ENCODE measurements at regions not wholly inside any gene's neighbourhood (a gene's known extent, or its start where the extent isn't known, plus 50 kb on each side); places are given as distances from the start of the nearest gene placed in this dataset.

DNA sequence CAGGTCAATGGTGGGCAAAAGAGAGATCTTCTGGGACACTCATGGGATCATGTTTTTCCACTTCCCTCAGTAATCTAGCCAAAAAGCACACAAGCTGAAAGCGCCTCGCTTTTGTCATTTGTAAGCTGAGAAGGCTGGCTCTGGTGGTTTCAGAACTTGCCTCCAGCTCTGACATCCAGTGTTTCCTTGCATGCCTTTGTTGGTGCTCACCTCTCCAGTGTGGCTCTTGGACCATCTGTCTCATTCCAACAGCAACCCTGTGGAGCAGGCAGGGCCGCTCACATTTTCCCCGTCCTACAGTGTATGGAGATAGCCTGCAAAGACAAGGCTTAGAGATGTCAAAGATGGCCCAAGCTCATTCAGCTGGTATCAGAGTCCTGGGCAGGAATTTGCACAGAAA, 160.8 kb upstream of the KLF4 start:
- Histone ChIP-seq H2AFZ (ENCODE audit: low read depth, low read length, poor library complexity, severe bottlenecking) (no peak overlapping the region), H3K4me2 (ENCODE audit: low read length) (no peak overlapping the region), H3K79me2 (ENCODE audit: insufficient read depth, low read length) (no peaks in the 10 kb centered on the region), H3K4me3 (replicated peaks in 1 of 2; ENCODE audit: low read depth in 1 of 2, low read length in 2 of 2) (no peak overlapping the region), H4K20me1 (ENCODE audit: insufficient read depth) (no peaks in the 10 kb centered on the region), H3K9ac (ENCODE audit: low read length) (no peak overlapping the region), H3K4me1 (ENCODE audit: control insufficient read depth in 1 of 2, insufficient read depth in 2 of 2, low read length in 2 of 2) (no peaks in the 10 kb centered on the region), H3K36me3 (ENCODE audit: control insufficient read depth in 1 of 2, insufficient read depth in 2 of 2, low read length in 2 of 2) (no peaks in the 10 kb centered on the region), H3K27ac (ENCODE audit: low read depth, low read length) (no peak overlapping the region), H3K9me2 (ENCODE audit: insufficient read depth) (no peaks in the 10 kb centered on the region), H3K9me3 (ENCODE audit: control insufficient read depth in 1 of 2, insufficient read depth in 1 of 2, low read depth in 1 of 2, low read length in 2 of 2) (no peaks in the 10 kb centered on the region), H3K27me3 (ENCODE audit: insufficient read depth, low read length) (no peaks in the 10 kb centered on the region)
- BruUV-seq (replicated peaks): no TSS peak
- ATAC-seq: no peak
- ChIA-PET POLR2A (no interaction called here), CTCF (no interaction called here), RAD21 (ENCODE audit: low non-redundant PET in 1 of 2, low total read pairs in 2 of 2, uncharacterized antibody in 2 of 2, unreplicated experiment in 2 of 2) (no interaction called here)
- TF ChIP-seq CEBPB (IDR thresholded peaks at IDR 0.05; ENCODE audit: low read depth) (no peak), EGR1 (IDR thresholded peaks at IDR 0.05; ENCODE audit: low read depth) (no peak), ZFX (IDR thresholded peaks at IDR 0.05) (no peak), YY1 (IDR thresholded peaks at IDR 0.05; ENCODE audit: extremely low read depth, insufficient replicate concordance, low read depth, low read length) (no peak), RAD21 (IDR thresholded peaks at IDR 0.05; ENCODE audit: low read depth) (no peak)
- TF ChIP-seq, protein P1, sequence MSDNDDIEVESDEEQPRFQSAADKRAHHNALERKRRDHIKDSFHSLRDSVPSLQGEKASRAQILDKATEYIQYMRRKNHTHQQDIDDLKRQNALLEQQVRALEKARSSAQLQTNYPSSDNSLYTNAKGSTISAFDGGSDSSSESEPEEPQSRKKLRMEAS (IDR thresholded peaks at IDR 0.05): no peak
- TF ChIP-seq, protein P2, sequence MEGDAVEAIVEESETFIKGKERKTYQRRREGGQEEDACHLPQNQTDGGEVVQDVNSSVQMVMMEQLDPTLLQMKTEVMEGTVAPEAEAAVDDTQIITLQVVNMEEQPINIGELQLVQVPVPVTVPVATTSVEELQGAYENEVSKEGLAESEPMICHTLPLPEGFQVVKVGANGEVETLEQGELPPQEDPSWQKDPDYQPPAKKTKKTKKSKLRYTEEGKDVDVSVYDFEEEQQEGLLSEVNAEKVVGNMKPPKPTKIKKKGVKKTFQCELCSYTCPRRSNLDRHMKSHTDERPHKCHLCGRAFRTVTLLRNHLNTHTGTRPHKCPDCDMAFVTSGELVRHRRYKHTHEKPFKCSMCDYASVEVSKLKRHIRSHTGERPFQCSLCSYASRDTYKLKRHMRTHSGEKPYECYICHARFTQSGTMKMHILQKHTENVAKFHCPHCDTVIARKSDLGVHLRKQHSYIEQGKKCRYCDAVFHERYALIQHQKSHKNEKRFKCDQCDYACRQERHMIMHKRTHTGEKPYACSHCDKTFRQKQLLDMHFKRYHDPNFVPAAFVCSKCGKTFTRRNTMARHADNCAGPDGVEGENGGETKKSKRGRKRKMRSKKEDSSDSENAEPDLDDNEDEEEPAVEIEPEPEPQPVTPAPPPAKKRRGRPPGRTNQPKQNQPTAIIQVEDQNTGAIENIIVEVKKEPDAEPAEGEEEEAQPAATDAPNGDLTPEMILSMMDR (IDR thresholded peaks at IDR 0.05 in 2 of 3, conservative IDR thresholded peaks at IDR 0.05 in 1 of 3; ENCODE audit: borderline replicate concordance in 1 of 3, insufficient read depth in 1 of 3, low read depth in 2 of 3, low read length in 2 of 3): no peak
- intact Hi-C loops (cut with micrococcal nuclease): no loop called here
- DNase-seq (ENCODE audit: low read depth, low spot score): no peak

DNA sequence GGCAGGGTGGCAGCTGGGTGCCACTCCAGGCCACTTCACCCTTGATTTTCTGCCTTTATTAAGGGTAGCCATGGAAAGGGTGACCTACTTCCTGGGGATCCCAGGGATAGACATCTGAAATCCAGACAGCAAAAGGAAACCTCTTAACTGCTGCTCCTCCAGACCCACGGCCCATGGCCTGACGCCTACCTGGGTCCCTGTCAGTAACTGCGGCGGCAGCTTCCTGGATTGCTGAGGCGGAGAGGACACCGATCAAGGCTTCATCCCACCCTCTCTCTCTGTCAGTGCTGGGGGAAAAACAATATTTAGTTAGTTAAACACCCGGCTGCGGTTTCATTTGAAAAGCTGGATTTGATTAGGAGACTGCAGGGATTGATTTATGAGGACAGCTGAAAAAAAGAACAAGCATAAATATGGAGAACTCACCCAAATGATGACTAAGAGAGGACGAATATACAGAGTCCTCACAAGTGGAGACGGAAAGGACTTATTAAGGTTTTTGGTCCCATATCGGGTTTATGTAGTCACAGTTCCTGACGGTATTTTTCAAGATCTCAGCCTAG, 158.7 kb upstream of the KLF4 start:
- no peaks in the 10 kb centered on the region for H3K79me2 ChIP-seq (ENCODE audit: insufficient read depth, low read length)
- ChIA-PET RAD21 (ENCODE audit: low non-redundant PET in 1 of 2, low total read pairs in 2 of 2, uncharacterized antibody in 2 of 2, unreplicated experiment in 2 of 2) (no interaction called here), CTCF (no interaction called here), POLR2A (no interaction called here)
- DNase-seq (ENCODE audit: low read depth, low spot score) (no peak), ATAC-seq (no peak)
- no peaks in the 10 kb centered on the region for H3K9me2 ChIP-seq (ENCODE audit: insufficient read depth)
- H3K9ac ChIP-seq (ENCODE audit: low read length): no peak overlapping the region
- no peaks in the 10 kb centered on the region for H3K36me3 ChIP-seq (ENCODE audit: control insufficient read depth in 1 of 2, insufficient read depth in 2 of 2, low read length in 2 of 2)
- no peaks in the 10 kb centered on the region for H3K9me3 ChIP-seq (ENCODE audit: control insufficient read depth in 1 of 2, insufficient read depth in 1 of 2, low read depth in 1 of 2, low read length in 2 of 2)
- H3K4me1 ChIP-seq (ENCODE audit: control insufficient read depth in 1 of 2, insufficient read depth in 2 of 2, low read length in 2 of 2): no peaks in the 10 kb centered on the region
- no peaks in the 10 kb centered on the region for H4K20me1 ChIP-seq (ENCODE audit: insufficient read depth)
- no peak overlapping the region for H2AFZ ChIP-seq (ENCODE audit: low read depth, low read length, poor library complexity, severe bottlenecking)
- H3K4me2 ChIP-seq (ENCODE audit: low read length): no peak overlapping the region
- no peak overlapping the region for H3K4me3 ChIP-seq (replicated peaks in 1 of 2; ENCODE audit: low read depth in 1 of 2, low read length in 2 of 2)
- no peaks in the 10 kb centered on the region for H3K27me3 ChIP-seq (ENCODE audit: insufficient read depth, low read length)
- intact Hi-C loops (cut with micrococcal nuclease): no loop called here
- H3K27ac ChIP-seq (ENCODE audit: low read depth, low read length): no peak overlapping the region
- no TSS peak for BruUV-seq (replicated peaks)
- TF ChIP-seq EZH2phosphoT487 (IDR thresholded peaks at IDR 0.05; ENCODE audit: borderline replicate concordance): no peak
- TF ChIP-seq YY1 (IDR thresholded peaks at IDR 0.05; ENCODE audit: extremely low read depth, insufficient replicate concordance, low read depth, low read length): no peak
- TF ChIP-seq, protein P3, sequence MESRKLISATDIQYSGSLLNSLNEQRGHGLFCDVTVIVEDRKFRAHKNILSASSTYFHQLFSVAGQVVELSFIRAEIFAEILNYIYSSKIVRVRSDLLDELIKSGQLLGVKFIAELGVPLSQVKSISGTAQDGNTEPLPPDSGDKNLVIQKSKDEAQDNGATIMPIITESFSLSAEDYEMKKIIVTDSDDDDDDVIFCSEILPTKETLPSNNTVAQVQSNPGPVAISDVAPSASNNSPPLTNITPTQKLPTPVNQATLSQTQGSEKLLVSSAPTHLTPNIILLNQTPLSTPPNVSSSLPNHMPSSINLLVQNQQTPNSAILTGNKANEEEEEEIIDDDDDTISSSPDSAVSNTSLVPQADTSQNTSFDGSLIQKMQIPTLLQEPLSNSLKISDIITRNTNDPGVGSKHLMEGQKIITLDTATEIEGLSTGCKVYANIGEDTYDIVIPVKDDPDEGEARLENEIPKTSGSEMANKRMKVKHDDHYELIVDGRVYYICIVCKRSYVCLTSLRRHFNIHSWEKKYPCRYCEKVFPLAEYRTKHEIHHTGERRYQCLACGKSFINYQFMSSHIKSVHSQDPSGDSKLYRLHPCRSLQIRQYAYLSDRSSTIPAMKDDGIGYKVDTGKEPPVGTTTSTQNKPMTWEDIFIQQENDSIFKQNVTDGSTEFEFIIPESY (IDR thresholded peaks at IDR 0.05; ENCODE audit: extremely low read depth, insufficient replicate concordance, low read length): no peak
- TF ChIP-seq CEBPB (IDR thresholded peaks at IDR 0.05; ENCODE audit: low read depth): no peak
- no peak for TF ChIP-seq TCF7L2 (IDR thresholded peaks at IDR 0.05; ENCODE audit: borderline replicate concordance, extremely low read depth, insufficient read depth, insufficient read length)
- no peak for TF ChIP-seq ZNF274 (IDR thresholded peaks at IDR 0.05; ENCODE audit: low read depth, low read length)
- TF ChIP-seq SIN3A (IDR thresholded peaks at IDR 0.05; ENCODE audit: low read depth): no peak

Measured in HCT116 (cell line).